Esophagus squamous epithelium (tissue), 4 donors: ENCODE measurements at regions not wholly inside any gene's neighbourhood (a gene's known extent, or its start where the extent isn't known, plus 50 kb on each side); places are given as distances from the start of the nearest gene placed in this dataset.

Experiments used
- CTCF ChIP-seq, 6 experiments: fragments of 450-650 bp in 4 of 6; fragments of 200-600 bp in 2 of 6; sonication (generic) in 2 of 6; IDR thresholded peaks; one replicate each; pipeline ENCODE4 v1.5.1; 2016 to 2019; ENCODE audit warnings: antibody characterized with exemption in 6 of 6, mild to moderate bottlenecking in 4 of 6, moderate library complexity in 4 of 6
- POLR2A ChIP-seq, 4 donors: fragments of 450-650 bp; IDR thresholded peaks; one replicate each; pipeline ENCODE4 v1.6.1; 2017; ENCODE audit warnings: antibody characterized with exemption in 4 of 4, mild to moderate bottlenecking in 4 of 4, moderate library complexity in 3 of 4

DNA sequence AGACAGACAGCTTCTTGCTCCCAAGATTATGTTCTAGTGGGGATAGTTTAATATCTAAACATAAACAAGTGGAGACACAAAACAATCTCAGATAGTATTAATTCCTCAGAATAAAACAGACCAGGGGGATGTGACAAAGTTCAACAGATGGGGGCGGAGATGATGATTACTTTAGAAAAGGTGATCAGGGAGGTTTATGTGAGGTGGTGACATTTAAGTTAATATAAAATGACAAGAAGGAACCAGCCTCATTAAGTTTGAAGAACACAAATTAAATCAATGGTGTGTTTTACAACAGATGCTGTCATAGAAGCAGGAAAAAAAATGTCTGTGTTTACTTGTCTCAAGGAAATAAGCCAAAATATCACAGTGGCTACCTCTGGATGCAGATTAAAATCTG is 119.6 kb upstream of the HMHB1 start:
- TF ChIP-seq CTCF (IDR thresholded peaks at IDR 0.05) (no peak), POLR2A (IDR thresholded peaks at IDR 0.05) (no peak)
